Activated CD4-positive, alpha-beta T cell treated with anti-CD3 and anti-CD28 coated beads, Interleukin-2, amount 50 U/mL, for 16 hours (primary cell): ENCODE measurements at regions not wholly inside any gene's neighbourhood (a gene's known extent, or its start where the extent isn't known, plus 50 kb on each side); places are given as distances from the start of the nearest gene placed in this dataset.

Experiments
- DNase-seq: peaks from one replicate; pipeline ENCODE4 v3.0.0-alpha.2; 2020

GRCh38 chr21:43301409-43302061 is 125.4 kb downstream of the SIK1 start:
- DNase-seq: no peak

GRCh38 chr21:43300496-43301408 is 126.2 kb downstream of the SIK1 start:
- DNase-seq: no peak

GRCh38 chr21:43299441-43300277 is 127.3 kb downstream of the SIK1 start:
- DNase-seq: no peak

DNA sequence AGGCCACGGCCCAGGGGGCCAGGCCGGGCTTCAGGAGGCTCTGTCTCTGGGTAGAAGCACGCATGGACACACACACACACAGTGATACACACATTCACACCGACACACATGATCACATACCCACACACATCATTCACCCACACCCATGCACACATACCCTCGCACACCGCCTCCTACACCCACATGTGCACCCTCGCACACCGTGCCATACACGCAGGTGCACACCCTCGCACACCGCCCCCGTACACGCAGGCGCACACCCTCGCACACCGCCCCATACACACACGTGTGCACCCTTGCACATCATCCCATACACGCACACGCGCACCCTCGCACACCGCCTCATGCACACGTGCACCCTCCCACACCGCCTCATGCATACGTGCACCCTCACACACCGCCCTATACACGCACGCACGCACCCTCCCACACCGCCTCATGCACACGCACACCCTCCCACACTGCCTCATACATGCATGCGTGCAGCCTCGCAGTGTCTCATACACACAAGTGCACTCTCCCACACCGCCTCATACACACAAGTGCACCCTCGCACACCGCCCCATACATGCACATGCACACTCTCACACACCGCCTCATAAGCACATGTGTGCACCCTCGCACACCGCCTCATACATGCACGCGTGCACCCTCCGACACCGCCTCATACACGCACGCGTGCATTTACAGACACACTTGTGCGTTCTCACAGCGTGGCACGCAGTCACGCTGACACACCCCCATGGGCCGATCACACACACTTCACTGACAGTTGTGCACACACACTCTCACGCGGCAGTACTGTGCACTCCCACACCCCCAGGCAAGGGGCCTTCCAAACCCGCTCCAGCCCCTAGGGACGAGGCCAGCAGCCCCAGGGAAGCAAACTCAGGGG is 128.1 kb downstream of the SIK1 start:
- no peak for DNase-seq

DNA sequence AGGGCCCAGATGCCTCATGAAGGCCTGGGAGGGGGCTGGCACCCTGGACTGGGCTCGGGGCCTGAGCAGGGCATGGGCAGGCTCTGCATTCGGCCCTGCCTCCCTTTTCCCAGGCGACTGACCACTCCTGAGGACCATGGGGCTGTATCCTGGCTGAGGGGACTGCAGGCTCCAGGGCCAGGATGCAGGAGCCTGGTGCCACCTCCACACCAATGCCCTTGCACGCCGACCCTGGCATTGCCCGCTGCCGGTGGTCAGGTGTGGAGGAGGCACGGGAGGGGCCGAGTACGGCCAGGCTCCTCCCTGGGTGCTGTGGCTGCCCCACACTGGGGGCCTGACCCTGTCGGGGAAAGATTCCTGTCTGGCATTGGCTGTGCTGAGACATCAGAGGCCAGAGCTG is 128.9 kb downstream of the SIK1 start:
- no peak for DNase-seq

GRCh38 chr21:43297391-43297981 is 128.7 kb downstream of the CRYAA start:
- DNase-seq: no peak

DNA sequence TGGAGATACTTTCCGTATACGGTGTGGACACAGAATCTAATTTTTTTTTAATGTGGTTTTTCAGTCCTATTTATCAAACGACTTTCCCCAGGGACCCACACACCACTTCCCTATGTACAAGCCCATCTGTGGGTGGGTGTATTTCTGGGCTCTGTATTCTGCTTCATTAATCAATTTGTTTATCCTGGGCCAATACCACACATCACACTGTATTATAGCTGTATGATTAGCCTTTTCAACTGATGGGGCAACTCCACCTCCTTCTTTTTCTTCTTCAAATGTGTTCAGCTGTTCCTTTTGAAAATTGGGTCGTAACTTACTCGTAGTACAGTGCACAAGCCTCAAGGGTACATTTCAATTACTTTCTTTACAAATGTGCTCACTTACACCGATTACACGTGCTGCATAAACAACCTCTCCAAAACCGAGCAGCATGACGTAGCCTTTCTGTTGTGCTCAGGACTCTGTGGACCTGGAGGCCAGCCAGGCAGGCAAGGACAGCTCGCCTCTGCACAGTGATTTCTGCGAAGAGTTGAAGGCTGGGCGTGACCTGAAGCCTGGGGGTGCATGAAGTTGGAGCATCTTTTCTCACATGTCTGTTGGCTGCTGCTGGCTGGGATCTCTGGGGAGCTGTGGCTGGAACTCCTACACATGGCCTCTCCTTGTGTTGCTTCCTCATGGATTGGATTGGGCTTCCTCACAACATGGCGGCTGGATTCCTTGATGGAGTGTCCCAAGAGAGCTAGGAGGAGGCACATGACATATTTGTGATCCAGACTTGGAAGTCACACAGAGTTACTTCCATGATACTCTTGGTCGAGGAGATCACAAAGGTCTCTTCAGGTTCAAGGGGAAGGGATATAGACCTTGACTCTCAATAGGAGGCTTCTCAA is 126.5 kb downstream of the CRYAA start:
- no peak for DNase-seq

GRCh38 chr21:43294194-43294902 is 125.5 kb downstream of the CRYAA start:
- no peak for DNase-seq

GRCh38 chr21:43292866-43293142 is 124.0 kb downstream of the CRYAA start:
- no peak for DNase-seq

DNA sequence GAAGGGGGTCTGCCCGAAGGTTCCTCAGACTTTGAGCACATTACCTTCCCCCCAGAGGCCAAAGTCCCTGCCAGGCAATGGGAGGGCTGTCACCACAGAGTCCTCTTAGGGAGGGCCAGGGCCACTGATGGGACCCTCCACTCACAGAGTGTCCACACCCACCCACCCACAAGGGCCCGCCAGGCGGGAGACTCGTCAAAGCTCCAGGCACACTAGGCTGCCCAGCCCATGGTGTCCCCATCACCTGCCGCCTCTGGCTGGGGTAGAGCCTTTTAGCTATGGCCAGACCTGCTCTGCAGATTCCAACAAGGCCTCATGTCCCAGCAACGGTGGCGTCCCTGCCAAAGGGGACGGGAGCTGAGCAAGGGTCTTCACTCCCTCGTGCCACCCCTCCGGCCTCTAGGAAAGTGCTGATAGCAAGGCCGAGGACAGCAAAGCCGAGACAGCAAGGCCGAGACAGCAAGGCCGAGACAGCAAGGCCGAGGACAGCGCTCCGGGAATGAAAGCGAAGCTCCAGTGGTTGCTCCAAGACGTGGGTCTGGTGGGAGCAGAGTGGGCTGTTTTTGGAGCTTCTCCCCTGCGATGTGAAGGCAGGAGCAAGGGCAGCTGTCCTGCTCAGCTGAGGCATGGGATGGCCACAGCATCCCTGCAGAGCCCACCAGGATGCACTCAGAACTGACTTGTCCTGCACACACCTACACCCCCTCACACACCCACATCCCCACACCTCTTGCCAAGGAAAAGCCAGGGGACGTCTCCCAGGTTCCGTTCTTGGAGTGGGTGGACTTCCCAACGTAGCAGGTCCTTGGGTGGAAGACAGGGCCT is 123.4 kb downstream of the CRYAA start:
- no peak for DNase-seq

- DNase-seq: no peak
These were observed 122.6 kb downstream of the CRYAA start for GRCh38 chr21:43291347-43291950.

- no peak for DNase-seq
These were observed 121.9 kb downstream of the CRYAA start for GRCh38 chr21:43290421-43291346.

- DNase-seq: no peak
These were observed 121.2 kb downstream of the CRYAA start for GRCh38 chr21:43289966-43290365.

- DNase-seq: no peak
These were observed 120.6 kb downstream of the CRYAA start for GRCh38 chr21:43289442-43289841.

GRCh38 chr21:43287795-43288755 is 119.3 kb downstream of the CRYAA start:
- DNase-seq: no peak

- no peak for DNase-seq
These were observed 118.4 kb downstream of the CRYAA start for GRCh38 chr21:43287111-43287760.
